Smooth muscle cell of the brain vasculature (primary cell): ENCODE measurements at regions not wholly inside any gene's neighbourhood (a gene's known extent, or its start where the extent isn't known, plus 50 kb on each side); places are given as distances from the start of the nearest gene placed in this dataset.
"Not testable (repeated sequence)": the region's sequence is repeated elsewhere in the genome, so short reads cannot be mapped to it uniquely, and the experiment has no call there.

Experiments
- DNase-seq: peaks from one replicate; pipeline ENCODE4 v3.0.0-alpha.2; 2012; ENCODE audit warnings: low read depth, low spot score

DNA sequence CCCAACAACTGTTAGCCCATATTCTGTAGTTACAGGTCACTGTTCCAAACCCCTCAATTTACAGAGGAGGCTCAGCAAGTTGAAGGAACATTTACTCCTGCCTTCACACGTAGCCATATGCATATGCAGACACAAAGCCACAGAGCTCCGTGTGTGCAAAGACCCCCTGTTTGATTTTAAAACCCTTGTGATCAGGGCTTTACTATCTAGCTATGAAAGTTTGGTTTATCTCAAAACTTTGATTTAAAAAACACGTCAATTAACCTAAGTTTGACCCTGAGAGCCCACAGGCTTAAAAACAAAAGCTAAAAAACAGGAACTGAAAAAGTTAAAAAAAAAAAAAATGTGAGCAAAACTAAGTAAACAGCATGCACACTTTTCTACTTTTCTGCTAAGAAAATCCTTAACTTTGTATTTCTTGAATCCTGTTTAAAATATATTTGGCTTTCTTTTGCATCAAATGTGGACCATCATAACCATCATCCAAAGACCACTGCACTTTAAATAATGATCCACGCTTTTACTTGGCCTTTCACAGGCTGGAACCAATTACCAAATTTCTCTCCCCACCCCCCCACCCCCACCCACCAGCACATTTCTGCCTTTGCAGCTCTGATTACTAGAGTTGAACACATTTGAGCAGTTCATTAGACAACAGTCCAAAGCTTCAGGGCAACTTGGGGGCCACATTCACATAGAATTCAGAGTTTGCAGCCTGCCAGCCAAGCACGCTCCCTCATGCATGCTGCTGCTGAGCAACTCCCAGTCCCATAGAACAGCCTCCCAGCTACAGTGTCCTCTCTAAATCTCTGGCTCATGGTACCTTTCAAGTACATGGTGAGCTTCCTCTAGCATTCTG lies 128.8 kb upstream of the MAP3K1 start:
- DNase-seq: no peak

DNA sequence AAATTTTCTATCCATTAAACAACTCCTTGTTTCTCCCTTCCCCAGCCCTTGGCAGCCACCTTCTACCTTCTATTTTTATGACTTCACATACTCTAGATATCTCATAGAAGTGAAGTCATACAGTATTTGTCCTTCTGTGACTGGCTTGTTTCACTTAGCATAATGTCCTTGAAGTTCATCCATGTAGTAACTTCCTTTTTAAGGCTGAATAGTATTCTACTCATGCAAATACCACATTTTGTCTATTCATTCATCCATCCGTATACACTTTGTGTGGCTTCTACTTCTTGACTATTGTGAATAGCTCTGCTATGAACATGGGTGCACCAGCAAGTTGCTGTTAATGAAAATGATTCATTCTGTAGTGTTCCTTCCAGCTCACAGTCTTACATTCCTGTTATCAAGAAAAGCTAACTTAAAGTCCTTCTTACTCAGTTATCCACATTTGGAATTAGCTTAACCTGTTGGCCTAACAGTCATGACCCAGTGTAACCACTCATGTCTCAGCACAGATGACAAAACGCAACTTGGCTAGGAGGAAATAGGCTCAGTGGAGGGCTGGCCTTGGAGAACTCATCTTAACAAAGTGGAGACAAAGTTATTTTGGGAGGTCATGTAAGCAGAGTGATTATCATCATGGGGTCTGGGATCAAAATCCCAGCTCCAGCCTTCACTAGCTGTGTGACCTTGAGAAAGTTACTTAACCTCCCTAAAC lies 129.7 kb upstream of the MAP3K1 start:
- no peak for DNase-seq

DNA sequence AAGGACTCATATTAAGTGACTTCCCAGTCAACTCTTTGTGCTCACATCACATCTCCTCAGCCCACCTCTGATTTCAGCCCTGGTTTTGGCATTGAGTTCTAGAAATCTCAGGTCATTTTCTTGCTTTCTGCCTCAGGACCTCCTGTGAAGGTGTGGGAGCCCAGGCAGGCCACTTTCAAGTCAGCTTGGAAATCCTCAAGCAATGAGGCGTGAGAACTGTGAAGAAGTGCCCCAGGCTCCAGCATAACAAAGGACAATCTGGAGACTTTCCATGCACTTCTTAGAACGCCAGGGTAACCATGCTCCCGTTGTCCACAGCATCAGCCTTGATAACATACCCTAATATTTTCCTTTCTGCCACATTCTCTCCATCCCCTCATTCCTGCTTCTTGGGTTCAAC lies 131.2 kb upstream of the MAP3K1 start:
- DNase-seq: no peak

DNA sequence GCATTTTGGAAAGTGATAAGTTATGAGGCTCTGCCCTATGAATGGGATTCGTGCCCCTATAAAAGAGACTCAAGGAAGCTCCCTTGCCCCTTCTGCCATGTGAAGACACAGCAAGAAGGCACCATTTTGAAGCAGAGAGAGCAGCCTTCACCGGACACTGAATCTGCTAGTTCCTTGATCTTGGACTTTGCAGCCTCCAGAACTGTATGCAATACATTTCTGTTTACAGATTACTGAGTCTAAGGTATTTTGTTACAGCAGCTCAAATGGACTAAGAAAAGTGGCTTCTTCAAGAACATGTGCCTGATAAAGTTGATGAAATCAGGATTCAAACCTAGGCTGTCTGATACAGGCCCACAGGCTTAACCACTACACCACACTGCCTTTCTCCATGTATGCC lies 131.6 kb upstream of the MAP3K1 start:
- DNase-seq: no peak

DNA sequence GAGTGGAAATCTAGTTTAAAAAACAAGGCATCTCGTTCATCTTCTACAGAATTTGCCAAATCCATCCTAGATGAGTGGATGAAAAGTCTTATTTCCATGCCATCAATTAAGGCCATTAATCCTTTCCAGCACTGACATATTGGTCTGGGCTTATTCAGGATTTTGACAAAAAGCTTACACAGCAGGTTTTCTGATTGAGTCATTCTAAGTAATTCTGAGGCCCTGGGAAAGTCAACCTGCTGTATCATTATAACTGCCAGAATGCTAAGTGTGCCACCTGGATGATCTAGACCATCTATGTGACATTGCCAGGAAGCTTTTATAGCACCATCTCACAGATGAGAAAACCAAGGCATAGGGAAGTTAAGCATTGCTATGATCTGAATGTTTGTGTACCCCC lies 132.1 kb upstream of the MAP3K1 start:
- DNase-seq: no peak

DNA sequence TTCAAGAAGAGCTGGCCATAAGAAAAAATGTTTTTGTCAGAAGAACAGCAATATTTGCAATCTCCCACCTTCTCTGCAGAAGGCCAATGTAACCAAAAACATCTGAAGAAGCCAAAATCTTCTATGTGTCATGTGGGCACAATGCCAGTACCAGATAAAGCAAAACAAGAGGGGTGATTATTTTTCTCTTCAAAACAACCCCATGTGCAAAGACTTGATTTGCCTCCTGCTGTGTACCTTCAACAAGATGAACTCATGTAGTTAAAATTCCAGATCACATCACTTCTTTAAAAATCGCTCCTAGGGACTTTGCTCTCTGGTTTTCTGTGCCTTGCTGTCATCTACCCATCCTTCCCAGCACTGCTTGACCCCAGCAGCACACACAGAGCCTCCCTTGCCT lies 134.0 kb upstream of the MAP3K1 start:
- DNase-seq: peak; percentile 72

DNA sequence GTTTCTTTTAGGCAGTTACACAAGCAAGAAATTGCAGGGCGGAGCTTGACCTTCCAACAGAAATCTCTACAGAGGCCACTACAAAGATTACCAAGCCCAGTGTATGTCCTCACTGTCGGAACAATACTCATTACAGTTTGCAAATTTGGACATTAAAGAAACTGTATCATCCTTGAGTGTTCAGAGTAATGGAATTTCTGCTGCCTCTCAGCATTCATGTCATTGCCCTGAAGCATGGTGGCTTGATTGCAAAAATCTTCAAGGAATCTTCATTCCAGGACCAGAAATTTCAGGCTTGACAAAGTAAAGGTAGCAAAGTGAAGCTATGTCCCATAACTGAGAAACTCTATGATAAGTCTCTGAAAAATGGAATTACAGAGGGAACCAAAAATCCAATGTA lies 134.6 kb upstream of the MAP3K1 start:
- no peak for DNase-seq

DNA sequence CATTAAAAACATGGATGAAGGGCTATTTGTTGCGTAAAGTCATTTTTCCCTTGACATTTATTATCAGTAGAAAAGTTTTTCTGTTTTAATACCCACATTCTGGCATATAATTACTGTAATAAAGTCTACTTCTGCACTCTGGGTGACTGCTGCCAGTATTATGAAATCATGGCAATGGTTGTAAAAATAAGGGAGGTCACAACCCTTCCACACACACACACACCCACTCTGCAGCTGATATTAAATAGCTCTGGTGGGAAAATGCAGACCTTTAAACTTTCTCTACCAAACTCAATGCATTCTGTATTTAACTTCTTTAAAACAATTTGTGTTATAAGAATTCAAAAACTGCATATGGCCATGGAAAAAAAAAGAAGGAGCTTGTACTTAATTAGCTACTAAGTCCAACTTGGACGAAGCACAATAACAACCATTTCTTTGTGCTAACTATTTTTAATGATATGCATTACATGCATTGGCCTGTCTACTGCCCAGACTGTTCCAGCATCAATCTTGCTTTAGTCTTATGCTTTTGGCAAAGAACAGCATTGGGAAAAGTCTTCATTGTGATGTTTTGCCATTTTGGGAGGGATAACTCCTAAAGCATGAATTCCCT lies 137.6 kb upstream of the MAP3K1 start:
- DNase-seq: no peak

DNA sequence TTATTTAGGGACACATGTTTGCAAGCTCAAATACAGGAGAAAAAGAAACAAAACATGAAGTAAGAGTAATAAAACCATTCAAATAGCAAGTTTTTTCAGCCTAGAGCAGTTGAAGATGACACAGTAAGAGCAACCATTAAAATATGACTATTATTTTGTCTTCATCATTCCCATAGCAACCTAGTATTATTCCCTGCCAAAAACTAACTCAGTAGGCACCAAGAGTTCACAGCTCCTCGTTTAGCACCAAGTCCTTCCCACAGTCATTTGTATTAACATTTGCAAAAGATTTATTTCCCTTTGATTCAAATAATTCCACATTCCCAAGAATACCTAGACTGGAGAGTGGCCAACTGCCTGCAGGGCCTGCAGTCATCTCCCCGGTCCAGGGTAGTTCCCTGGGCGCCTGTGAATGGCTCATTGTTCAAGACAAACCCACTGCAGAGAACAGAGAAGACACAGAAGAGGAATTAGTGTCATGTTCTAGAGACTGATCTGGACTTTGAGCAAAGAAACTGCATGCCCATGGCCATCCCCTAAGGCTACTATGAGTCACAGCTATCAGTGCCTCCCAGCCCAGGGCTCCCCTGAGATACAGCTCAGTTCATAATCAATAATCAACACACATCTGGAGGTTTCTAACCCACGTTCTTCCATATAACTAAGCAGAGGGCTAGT lies 139.1 kb upstream of the MAP3K1 start:
- DNase-seq: no peak

DNA sequence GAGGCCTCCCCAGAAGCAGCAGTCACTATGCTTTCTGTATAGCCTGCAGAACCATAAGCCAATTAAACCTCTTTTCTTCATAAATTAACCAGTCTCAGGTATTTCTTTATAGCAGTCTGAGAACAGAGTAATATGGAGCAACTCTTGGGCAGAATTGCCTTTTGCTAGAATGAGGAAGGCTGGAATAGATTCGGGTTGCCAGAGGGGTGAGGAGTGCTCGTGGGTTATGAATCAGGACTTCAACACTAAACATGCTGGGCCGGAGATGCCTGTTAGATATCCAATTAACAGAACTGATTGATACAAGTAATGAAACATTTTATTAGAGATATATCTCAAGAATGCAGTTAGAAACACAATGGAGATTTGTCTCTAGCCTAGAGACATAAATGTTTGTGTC lies 140.9 kb upstream of the MAP3K1 start:
- DNase-seq: no peak

DNA sequence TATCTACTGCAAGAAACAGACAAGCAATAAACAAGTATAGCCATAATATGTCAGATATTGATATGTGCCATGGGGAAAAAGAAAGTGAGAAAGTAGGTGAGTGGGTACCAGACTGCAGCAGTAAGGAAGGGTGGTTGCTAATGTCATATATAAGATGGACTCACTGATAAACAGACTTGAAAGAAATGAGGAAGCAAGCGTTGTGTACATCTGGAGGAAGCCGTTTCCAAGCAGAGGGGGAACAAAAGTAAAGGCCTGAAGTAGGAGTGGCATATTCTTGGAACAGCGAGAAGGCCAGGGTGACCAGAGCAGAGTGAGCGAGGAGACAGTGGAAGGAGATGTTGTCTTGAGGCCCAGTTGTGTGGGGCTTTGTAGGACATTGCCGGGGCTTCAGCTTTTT lies 142.2 kb upstream of the MAP3K1 start:
- DNase-seq: no peak

DNA sequence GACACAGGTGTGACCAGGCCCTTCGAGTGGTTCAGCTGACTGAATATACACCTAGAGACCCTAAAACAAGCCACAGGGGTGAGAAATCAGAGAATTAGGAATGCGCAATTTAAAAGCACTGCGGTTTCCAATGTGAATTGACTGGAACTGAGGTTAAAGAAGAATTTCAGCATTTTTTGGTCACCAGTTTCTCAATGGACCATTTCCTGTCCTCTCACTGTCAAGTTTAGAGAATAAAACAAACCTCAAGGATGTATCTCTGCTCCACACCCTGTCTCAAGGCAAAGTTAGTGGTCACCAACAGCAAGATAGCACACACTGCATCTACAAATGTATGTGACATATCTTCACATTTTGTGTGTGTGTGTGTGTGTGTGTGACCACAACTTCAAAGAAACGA lies 143.8 kb upstream of the MAP3K1 start:
- DNase-seq: no peak

DNA sequence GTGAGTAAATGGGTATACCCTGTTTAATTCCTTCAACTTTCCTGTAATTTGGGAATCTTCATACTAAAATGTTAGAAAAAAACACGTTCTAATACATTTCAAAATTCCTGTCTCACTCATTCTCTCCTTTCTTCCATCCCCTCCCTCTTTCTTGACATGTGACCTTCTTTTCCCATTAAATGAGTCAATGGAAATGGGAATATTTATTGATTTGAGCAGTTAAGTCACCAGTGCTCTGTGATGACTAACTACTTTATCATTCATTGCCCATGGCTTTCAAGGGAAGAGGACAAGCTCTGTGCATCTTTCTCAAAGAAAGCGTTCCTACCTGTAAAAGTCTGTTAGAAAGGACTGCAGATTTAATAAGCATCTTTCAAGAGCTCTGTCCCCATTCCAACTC lies 144.4 kb upstream of the MAP3K1 start:
- no peak for DNase-seq

DNA sequence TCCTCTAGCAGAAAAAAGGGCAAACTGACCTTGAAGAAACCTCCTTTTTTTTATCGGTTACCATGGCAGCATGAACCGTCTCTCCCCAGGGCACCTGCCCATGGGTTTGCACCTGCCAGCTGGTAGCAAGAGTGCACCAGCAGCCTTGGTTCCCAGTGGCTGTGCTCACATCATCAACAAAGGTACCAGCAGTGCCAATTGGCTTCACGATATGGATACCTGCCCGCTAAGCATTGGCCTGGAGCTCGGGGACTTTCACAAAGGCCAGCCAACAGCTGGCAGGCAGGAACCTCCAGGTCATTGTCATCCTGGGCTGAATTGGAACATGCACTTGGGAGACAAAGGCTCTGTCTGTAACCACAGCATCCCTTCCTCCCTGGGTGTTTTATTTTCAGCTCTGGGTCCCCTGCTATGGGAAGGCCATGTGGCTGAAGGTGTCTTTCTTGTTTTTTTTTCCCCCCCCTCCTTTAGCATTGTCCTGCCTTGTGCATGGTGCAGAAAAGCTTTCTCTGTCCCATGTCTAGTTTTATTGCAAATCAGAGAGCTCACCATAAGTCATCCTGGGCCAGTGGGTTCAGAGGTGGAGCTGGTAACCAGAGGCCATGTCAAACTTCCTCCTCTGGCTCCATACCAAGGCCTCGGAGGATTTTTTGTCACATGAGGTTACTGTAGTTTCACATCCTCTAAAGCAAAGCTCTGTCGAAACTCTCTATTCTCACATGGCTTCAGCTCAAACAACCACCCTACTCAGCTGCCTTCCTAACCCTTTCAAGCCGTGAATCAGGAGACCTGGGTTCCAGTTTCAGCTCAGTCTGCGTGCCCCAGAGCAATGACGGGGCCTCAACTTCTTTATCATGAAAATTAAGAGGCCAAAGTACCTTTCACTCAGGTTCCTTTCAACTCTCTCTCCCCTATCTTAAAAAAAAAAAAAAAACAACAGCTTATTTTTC lies 145.5 kb upstream of the MAP3K1 start:
- no peak for DNase-seq

DNA sequence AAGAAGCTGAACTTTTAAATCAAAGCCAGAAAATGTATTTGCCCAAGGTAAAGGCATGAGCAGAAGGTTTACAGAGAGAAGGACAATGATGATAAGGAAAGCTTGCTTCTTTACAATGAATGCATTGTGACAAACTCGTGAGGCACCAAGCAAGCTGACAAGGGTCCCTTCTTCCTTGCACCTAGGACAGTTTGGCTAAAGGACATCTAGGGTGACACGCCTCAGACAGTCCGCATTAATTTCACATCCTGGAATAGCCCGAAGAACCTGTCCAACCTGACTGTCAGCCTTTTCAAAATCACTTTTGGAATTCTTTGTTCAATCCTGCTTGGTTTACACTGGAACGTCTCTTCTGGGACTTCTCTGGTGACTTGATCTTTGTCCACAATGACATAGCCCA lies 146.4 kb upstream of the MAP3K1 start:
- no peak for DNase-seq

DNA sequence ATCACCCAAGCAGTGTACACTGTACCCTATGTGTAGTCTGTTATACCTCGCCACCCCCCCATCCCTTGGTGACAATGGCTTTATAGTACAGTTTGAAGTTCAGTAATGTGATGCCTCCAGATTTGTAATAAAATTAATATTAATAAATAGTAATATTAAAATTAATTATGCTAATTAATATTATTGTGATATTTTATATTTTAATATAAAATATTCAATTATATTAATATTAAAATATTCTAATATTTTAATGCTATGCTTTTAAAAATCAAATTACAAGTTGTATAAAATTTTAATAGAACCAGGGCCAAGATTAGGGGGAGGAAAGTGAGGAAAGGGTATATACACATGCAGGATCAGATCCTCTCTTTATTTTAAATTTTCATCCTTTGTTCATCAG lies 147.7 kb upstream of the MAP3K1 start:
- DNase-seq: no peak

DNA sequence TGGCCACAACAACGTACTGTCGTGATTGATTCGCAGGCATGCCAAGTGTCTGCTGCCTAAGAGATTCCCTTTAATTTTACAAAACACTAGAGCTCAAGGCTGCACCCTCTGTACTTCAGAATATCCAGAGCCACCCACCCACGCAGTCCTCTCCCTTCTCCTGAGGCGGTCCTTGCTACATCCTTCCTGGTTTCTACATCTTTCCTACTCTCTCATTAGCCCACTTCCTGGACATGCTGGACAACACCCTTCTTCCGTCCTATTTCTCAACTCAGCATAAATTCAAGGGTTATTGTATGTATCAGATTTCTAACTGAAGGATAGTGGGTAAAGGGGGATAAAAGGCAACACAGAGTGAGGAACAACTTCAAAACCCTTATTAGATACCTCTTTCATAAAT lies 148.4 kb upstream of the MAP3K1 start:
- DNase-seq: no peak

DNA sequence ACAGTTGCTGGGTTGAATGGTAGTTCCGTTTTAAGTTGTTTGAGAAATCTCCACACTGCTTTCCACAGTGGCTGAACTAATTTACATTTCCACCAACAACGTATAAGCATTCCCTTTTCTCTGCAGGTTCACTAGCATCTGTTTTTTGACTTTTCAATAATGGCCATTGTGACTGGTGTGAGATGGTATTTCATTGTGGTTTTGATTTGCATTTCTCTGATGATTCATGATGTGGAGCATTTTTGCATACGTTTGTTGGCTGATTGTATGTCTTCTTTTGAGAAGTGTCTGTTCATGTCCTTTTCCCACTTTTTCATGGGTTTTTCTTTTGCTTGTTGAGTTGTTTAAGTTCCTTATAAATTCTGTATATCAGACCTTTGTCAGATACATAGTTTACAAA lies 150.2 kb upstream of the MAP3K1 start:
- not testable (repeated sequence) for DNase-seq

DNA sequence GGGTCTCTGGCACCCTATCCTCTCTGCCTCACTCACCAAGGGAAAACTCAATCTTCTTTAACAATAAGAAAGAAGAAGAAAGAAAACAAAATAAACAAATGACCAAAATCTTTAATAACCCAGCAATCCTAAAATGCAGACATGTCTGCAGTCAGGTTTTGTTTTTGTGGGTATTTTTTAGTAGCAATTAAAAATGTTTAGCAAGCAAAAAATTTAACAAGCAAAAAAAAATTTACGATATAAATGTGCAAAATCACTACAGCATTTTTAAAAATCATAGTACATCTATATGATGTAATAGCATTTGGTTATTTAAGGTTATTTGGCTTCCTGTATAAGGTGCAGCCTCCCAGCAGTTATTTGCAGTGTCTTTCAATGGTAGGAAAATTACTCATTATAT lies 151.3 kb upstream of the MAP3K1 start:
- no peak for DNase-seq

DNA sequence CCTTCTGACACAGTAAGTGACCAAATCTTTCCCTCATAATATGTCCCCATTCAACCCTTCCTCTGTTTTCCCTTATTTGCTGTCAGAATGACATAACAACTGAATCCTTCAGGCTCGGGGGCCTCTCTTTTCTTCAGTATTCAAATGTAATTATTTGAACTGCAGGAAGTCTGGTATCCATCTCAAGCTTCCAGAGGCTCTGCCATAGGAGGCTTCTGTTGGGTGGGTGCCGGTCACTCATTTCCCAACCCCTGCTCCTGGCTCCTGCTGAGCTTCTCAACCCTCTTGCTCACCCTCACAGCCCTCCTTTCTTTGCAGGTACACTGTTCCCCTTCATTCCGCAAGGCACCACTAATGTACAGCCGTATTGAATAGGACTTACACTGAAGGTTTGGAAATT lies 151.8 kb upstream of the MAP3K1 start:
- no peak for DNase-seq

DNA sequence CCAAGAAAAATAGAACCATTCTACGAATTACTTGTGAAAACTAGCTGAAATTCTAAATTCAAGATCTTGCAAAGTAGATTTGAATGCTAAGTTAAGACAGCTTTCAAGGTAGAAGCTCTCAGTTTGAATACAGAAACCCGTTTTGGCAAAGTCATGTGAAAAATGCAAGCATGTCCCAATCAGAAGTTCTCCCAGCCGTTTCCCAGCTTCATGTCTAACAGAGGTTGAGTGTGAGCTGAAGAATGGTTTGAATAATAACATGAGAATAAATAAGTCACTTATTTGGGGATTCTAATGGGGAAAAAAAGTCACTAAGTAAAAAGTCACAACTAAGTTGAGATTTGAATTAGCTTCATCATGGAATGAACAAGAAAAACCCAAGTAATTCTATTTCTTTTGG lies 152.5 kb upstream of the MAP3K1 start:
- no peak for DNase-seq
